ENCODE measurements at regions not wholly inside any gene's neighbourhood (a gene's known extent, or its start where the extent isn't known, plus 50 kb on each side); places are given as distances from the start of the nearest gene placed in this dataset.

DNA sequence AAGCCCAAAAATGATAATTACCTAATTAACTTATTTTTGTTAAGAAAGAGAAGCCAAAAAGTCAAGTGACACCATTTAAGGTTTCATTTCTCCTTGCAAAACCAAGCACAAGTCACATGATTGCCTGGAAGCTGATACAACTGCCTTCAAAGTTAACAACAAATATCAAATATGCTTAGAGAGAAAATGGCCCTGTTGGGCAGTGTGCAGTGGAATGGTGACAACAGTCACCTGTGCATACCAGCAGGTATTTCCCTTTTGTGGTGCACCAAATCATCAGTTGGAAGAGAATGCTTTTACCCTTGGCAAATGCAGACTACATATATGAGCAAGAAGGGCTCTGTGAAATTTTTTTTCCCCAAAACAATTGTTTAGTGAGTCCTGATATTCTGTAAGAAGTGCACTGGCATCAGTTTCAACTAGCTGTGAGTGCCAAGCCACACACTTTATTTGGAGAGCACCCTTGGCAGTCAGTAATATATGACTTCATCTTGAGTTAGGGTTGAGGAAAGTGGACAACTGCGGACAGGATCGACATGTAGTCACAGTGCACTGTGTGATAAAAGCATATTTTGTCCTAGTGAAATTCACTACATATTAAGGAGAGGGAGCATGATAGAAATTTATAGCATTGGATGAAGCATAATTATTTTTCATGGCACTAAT, 74.9 kb upstream of the DOCK10 start:
- Mint-ChIP-seq H3K36me3 (ENCODE audit: low read depth) (no peaks in the 10 kb centered on the region), H3K4me3 (ENCODE audit: unreplicated experiment) (no peak overlapping the region), H3K27me3 (ENCODE audit: low read depth) (no peaks in the 10 kb centered on the region), H3K27ac (ENCODE audit: unreplicated experiment) (no peak overlapping the region), H3K9me3 (ENCODE audit: low read depth) (no peaks in the 10 kb centered on the region), H3K4me1 (ENCODE audit: low read depth) (peaks cover 24% of the 10 kb centered on the region)
- TF ChIP-seq, protein P1, sequence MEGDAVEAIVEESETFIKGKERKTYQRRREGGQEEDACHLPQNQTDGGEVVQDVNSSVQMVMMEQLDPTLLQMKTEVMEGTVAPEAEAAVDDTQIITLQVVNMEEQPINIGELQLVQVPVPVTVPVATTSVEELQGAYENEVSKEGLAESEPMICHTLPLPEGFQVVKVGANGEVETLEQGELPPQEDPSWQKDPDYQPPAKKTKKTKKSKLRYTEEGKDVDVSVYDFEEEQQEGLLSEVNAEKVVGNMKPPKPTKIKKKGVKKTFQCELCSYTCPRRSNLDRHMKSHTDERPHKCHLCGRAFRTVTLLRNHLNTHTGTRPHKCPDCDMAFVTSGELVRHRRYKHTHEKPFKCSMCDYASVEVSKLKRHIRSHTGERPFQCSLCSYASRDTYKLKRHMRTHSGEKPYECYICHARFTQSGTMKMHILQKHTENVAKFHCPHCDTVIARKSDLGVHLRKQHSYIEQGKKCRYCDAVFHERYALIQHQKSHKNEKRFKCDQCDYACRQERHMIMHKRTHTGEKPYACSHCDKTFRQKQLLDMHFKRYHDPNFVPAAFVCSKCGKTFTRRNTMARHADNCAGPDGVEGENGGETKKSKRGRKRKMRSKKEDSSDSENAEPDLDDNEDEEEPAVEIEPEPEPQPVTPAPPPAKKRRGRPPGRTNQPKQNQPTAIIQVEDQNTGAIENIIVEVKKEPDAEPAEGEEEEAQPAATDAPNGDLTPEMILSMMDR (IDR thresholded peaks at IDR 0.05) = no peak
- DNase-seq (ENCODE audit: low spot score) = no peak

DNA sequence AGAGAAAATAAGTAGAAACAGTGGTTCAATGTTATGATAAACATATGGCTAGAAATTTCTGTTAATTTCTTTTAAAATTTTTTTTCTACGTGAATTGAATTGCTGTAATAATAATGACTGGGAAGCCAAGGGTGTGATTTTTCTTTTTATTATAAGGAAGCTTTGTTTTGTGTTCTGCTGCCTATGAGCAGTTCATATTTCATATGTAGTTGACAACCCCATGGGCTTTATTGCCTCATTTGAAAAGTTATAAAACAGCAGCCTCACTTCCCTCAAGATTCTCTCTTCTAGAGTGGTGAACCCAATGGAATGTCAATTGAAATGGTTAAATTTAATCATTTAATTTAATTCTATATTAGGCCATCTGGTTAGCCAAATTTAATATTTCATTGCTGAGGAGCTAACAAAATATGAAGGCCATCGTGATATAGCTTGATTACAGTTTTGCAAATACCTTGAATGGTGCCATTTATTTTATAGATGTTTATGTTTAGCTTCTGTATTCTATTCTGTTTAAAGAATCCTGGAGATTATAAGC, 72.6 kb upstream of the DOCK10 start:
- Mint-ChIP-seq H3K9me3 (ENCODE audit: low read depth) (no peaks in the 10 kb centered on the region), H3K4me1 (ENCODE audit: low read depth) (peaks cover 18% of the 10 kb centered on the region), H3K36me3 (ENCODE audit: low read depth) (no peaks in the 10 kb centered on the region), H3K27me3 (ENCODE audit: low read depth) (no peaks in the 10 kb centered on the region), H3K4me3 (ENCODE audit: unreplicated experiment) (no peak overlapping the region), H3K27ac (ENCODE audit: unreplicated experiment) (no peak overlapping the region)
- TF ChIP-seq, protein P1 (IDR thresholded peaks at IDR 0.05) = no peak
- DNase-seq (ENCODE audit: low spot score) = no peak

DNA sequence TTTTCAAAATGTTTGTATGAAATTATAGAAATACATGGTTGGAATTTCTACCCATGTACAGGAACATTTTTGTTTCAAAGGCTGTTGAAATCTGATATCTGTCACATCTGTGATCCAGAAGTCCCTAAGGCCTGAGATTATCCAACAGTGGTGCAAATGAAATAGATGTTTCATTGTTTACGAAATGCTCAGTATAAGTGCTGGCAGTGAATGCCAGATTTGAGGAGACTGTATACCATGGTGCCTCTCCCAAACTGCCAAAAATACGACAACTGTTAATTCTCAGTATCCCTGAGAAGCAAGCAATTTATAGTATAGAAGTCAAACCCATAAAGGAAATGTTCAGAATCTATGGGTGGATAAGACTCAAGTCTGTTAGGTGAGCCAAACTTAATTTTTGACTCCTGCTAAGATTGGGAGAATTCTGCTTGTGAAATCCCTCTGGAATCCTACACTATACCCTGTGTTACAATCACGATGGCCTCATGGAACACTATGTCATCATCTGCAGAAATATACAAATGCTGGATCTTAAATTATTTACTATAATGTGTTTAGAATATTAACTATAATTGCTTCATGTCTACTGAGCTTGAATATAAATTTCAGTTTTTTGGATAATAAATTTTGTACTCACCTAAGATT, 71.2 kb upstream of the DOCK10 start:
- Mint-ChIP-seq H3K4me3 (ENCODE audit: unreplicated experiment) (no peak overlapping the region), H3K36me3 (ENCODE audit: low read depth) (no peaks in the 10 kb centered on the region), H3K27me3 (ENCODE audit: low read depth) (no peaks in the 10 kb centered on the region), H3K4me1 (ENCODE audit: low read depth) (peaks cover 27% of the 10 kb centered on the region), H3K9me3 (ENCODE audit: low read depth) (peaks cover 4% of the 10 kb centered on the region), H3K27ac (ENCODE audit: unreplicated experiment) (no peak overlapping the region)
- DNase-seq (ENCODE audit: low spot score) = no peak
- TF ChIP-seq, protein P1 (IDR thresholded peaks at IDR 0.05) = no peak

DNA sequence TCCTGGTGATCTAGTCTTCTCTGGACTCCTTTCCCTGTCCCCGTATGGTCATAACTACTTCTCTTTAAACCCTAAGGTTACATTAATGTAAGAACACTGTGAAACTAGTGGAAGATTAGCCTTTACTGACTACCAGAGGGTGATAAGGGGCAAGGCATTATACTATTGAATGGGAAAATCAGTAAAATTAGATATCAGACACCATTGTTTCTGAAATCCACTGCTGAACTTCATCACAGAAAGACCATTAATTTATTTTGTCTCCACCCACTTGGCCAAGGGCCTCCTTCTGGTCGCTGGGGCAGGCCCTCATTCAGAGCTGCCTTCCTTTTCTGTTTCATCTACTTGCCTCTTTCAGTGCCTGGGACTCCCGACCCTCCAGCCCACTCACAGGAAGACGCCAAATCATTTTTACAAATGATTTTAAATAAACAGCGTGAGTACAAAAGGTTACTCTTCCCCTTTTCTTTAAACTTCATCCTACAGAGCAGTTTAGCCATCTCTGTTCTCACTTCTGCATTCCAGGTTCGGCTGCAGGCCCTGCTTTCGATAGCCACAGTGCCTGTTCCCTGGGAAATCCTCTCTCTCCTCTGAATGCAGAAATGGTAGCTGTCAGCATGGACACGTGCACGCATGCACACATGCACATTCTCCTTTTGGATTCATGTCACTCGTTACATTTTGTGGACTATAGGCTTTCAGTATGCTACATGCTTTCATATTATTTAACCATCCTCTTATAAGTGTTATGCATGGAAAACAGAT, 70.3 kb upstream of the DOCK10 start:
- Mint-ChIP-seq H3K36me3 (ENCODE audit: low read depth) (no peaks in the 10 kb centered on the region), H3K9me3 (ENCODE audit: low read depth) (peaks cover 4% of the 10 kb centered on the region), H3K4me1 (ENCODE audit: low read depth) (peaks cover 29% of the 10 kb centered on the region), H3K27me3 (ENCODE audit: low read depth) (no peaks in the 10 kb centered on the region), H3K27ac (ENCODE audit: unreplicated experiment) (no peak overlapping the region), H3K4me3 (ENCODE audit: unreplicated experiment) (no peak overlapping the region)
- TF ChIP-seq, protein P1 (IDR thresholded peaks at IDR 0.05) = no peak
- no peak for DNase-seq (ENCODE audit: low spot score)

- TF ChIP-seq, protein P1 (IDR thresholded peaks at IDR 0.05) = no peak
- Mint-ChIP-seq H3K4me1 (ENCODE audit: low read depth) (peaks cover 42% of the 10 kb centered on the region), H3K4me3 (ENCODE audit: unreplicated experiment) (no peak overlapping the region), H3K36me3 (ENCODE audit: low read depth) (no peaks in the 10 kb centered on the region), H3K27ac (ENCODE audit: unreplicated experiment) (peak overlapping the region; percentile 1), H3K9me3 (ENCODE audit: low read depth) (peaks cover 4% of the 10 kb centered on the region), H3K27me3 (ENCODE audit: low read depth) (no peaks in the 10 kb centered on the region)
- DNase-seq (ENCODE audit: low spot score) = no peak
These were observed 66.5 kb upstream of the DOCK10 start for GRCh38 chr2:225108805-225109204.
